H9 (cell line): ENCODE measurements at regions not wholly inside any gene's neighbourhood (a gene's known extent, or its start where the extent isn't known, plus 50 kb on each side); places are given as distances from the start of the nearest gene placed in this dataset.

Experiments
- DNase-seq: peaks from one replicate; pipeline ENCODE4 v3.0.0-alpha.2; 2017
- H2AFZ ChIP-seq: one replicate; pipeline ENCODE4 v1.6.1; 2013; ENCODE audit warnings: mild to moderate bottlenecking, low read length, control low read depth, moderate library complexity
- H2AK5ac ChIP-seq: 2 replicates; pipeline ENCODE4 v1.6.1; 2013; ENCODE audit warnings: low read length, control low read depth, mixed read lengths; ENCODE audit not compliant: insufficient read length
- H2BK120ac ChIP-seq: one replicate; pipeline ENCODE4 v1.6.1; 2013; ENCODE audit warnings: low read depth, mild to moderate bottlenecking, low read length, control low read depth, inconsistent platforms; ENCODE audit not compliant: poor library complexity, severe bottlenecking
- H2BK12ac ChIP-seq: 2 replicates; pipeline ENCODE4 v1.6.1; 2013; ENCODE audit warnings: low read length, control low read depth, mixed read lengths, low read depth; ENCODE audit not compliant: insufficient read length
- H2BK15ac ChIP-seq: 2 replicates; pipeline ENCODE4 v1.6.1; 2013; ENCODE audit warnings: low read depth, low read length, control low read depth
- H2BK20ac ChIP-seq: one replicate; pipeline ENCODE4 v1.6.1; 2013; ENCODE audit warnings: low read depth, mild to moderate bottlenecking, low read length, control low read depth, inconsistent platforms; ENCODE audit not compliant: poor library complexity, severe bottlenecking
- H2BK5ac ChIP-seq: 2 replicates; pipeline ENCODE4 v1.6.1; 2013; ENCODE audit warnings: low read length, control low read depth, mixed read lengths; ENCODE audit not compliant: insufficient read length
- H3K14ac ChIP-seq: 2 replicates; pipeline ENCODE4 v1.6.1; 2013; ENCODE audit warnings: low read length, control low read depth; ENCODE audit not compliant: insufficient read depth
- H3K18ac ChIP-seq: 2 replicates; pipeline ENCODE4 v1.6.1; 2013; ENCODE audit warnings: low read depth, mild to moderate bottlenecking, mixed read lengths, low read length, control low read depth; ENCODE audit not compliant: insufficient read length
- H3K23ac ChIP-seq: 2 replicates; pipeline ENCODE4 v1.6.1; 2013; ENCODE audit warnings: low read length, control low read depth, mixed read lengths, low read depth; ENCODE audit not compliant: insufficient read length
- H3K23me2 ChIP-seq: 2 replicates; pipeline ENCODE4 v1.6.1; 2013; ENCODE audit warnings: low read depth, mild to moderate bottlenecking, mixed read lengths, low read length, control low read depth; ENCODE audit not compliant: insufficient read length, poor library complexity, severe bottlenecking
- H3K27ac ChIP-seq: 2 replicates; pipeline ENCODE4 v1.5.1; 2013; ENCODE audit warnings: low read length, control low read depth, mixed read lengths, low read depth; ENCODE audit not compliant: insufficient read length
- H3K27me3 ChIP-seq: 2 replicates; pipeline ENCODE4 v1.6.1; 2013; ENCODE audit warnings: low read length, control low read depth, inconsistent platforms; ENCODE audit not compliant: insufficient read depth
- H3K4ac ChIP-seq: 2 replicates; pipeline ENCODE4 v1.6.1; 2013; ENCODE audit warnings: low read depth, mild to moderate bottlenecking, control low read depth, inconsistent platforms, low read length, moderate library complexity
- H3K4me1 ChIP-seq: 2 replicates; pipeline ENCODE4 v1.6.1; 2013; ENCODE audit warnings: low read length, control low read depth, inconsistent platforms; ENCODE audit not compliant: insufficient read depth
- H3K4me2 ChIP-seq: 2 replicates; pipeline ENCODE4 v1.6.1; 2013; ENCODE audit warnings: low read length, control low read depth, mixed read lengths; ENCODE audit not compliant: insufficient read length, insufficient read depth
- H3K56ac ChIP-seq: 2 replicates; pipeline ENCODE4 v1.6.1; 2013; ENCODE audit warnings: low read depth, mild to moderate bottlenecking, mixed read lengths, low read length, control low read depth; ENCODE audit not compliant: insufficient read length
- H3K79me1 ChIP-seq: 2 replicates; pipeline ENCODE4 v1.6.1; 2013; ENCODE audit warnings: low read depth, mild to moderate bottlenecking, moderate library complexity, low read length, control low read depth, inconsistent platforms; ENCODE audit not compliant: insufficient read depth, poor library complexity, severe bottlenecking
- H3K79me2 ChIP-seq: 2 replicates; pipeline ENCODE4 v1.6.1; 2013; ENCODE audit warnings: low read length, control low read depth, inconsistent platforms; ENCODE audit not compliant: insufficient read depth
- H3K9ac ChIP-seq: 2 replicates; pipeline ENCODE4 v1.6.1; 2013; ENCODE audit warnings: low read length, control low read depth, mixed read lengths; ENCODE audit not compliant: insufficient read length; ENCODE audit errors: extremely low read depth
- H3K9me3 ChIP-seq: one replicate; pipeline ENCODE4 v1.6.1; 2013; ENCODE audit warnings: low read depth, low read length, inconsistent platforms; ENCODE audit not compliant: control insufficient read depth
- H3T11ph ChIP-seq: one replicate; pipeline ENCODE4 v1.6.1; 2013; ENCODE audit warnings: mild to moderate bottlenecking, low read length, control low read depth, inconsistent platforms
- H4K20me1 ChIP-seq: one replicate; pipeline ENCODE4 v1.6.1; 2013; ENCODE audit not compliant: control insufficient read depth, insufficient read length, insufficient read depth
- H4K5ac ChIP-seq: 2 replicates; pipeline ENCODE4 v1.6.1; 2013; ENCODE audit warnings: low read depth, mild to moderate bottlenecking, mixed read lengths, low read length, control low read depth; ENCODE audit not compliant: insufficient read length
- H4K8ac ChIP-seq: replicated peaks from 2 replicates; pipeline ENCODE4 v1.6.1; 2013; ENCODE audit warnings: low read length, control low read depth, mixed read lengths, low read depth; ENCODE audit not compliant: insufficient read length
- H4K91ac ChIP-seq: 2 replicates; pipeline ENCODE4 v1.6.1; 2013; ENCODE audit warnings: low read depth, mild to moderate bottlenecking, moderate library complexity, mixed read lengths, low read length, control low read depth; ENCODE audit not compliant: insufficient read length
- H3K27ac Mint-ChIP-seq, 3 experiments: 2 replicates in 2 of 3; 3 replicates in 1 of 3; pipeline ENCODE4 v1.8.0; 2020 to 2021; ENCODE audit warnings: mixed read lengths in 3 of 3, mild to moderate bottlenecking in 1 of 3, moderate library complexity in 1 of 3
- H3K27me3 Mint-ChIP-seq: 2 replicates; pipeline ENCODE4 v1.8.0; 2021; ENCODE audit warnings: low read depth, mild to moderate bottlenecking, moderate library complexity, mixed read lengths
- H3K36me3 Mint-ChIP-seq, 3 experiments: 2 replicates in 2 of 3; 3 replicates in 1 of 3; pipeline ENCODE4 v1.8.0; 2020 to 2021; ENCODE audit warnings: low read depth in 3 of 3, mixed read lengths in 3 of 3; ENCODE audit not compliant: insufficient read depth in 1 of 3
- H3K4me1 Mint-ChIP-seq, 2 experiments: 2 replicates each; pipeline ENCODE4 v1.8.0; 2020; ENCODE audit warnings: mixed read lengths in 2 of 2
- H3K4me3 Mint-ChIP-seq, 2 experiments: 2 replicates in 1 of 2; 3 replicates in 1 of 2; pipeline ENCODE4 v1.8.0; 2020 to 2021; ENCODE audit warnings: mild to moderate bottlenecking in 2 of 2, mixed read lengths in 2 of 2, moderate library complexity in 1 of 2
- H3K9me3 Mint-ChIP-seq, 2 experiments: 2 replicates in 1 of 2; 3 replicates in 1 of 2; pipeline ENCODE4 v1.8.0; 2020; ENCODE audit warnings: mild to moderate bottlenecking in 2 of 2, mixed read lengths in 2 of 2, moderate library complexity in 1 of 2
- WGBS: extraction: QIAGEN DNeasy Blood & Tissue Kit; methylation state at CpG from one replicate; pipeline ENCODE4 v1.1.7; 2013; ENCODE audit warnings: missing lambda C conversion rate, low lambda C conversion rate, mixed read lengths; ENCODE audit not compliant: insufficient read length; ENCODE audit errors: extremely low coverage; 5-methylcytosine and 5-hydroxymethylcytosine counted together
- TF ChIP-seq, protein P1 (sequence below): fragments of 200-600 bp; sonication (generic); conservative IDR thresholded peaks from 3 replicates; pipeline ENCODE4 v1.8.0; 2021; ENCODE audit warnings: antibody characterized with exemption, mild to moderate bottlenecking

DNA sequence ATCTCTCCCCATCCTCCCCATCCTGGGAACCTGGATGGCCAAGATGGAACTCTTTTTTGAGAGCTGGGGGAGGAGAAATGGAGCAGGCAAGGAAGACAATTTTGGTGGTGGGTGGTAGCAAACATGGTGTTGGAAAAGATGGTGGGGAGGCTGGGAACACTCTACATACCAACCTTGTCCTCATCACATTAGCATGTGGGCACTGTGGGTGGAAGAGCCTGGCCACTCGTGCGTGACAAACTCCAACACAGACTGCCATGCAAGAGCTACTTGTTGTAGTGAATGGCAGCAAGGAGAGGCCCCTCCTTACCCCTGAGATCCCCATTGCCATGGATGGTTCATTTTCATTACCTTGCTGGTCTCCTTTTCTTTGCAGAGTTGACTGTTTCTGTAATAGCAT lies 262.6 kb downstream of the RPLP1 start:
- no peaks in the 10 kb centered on the region; the same call in 1 of the 2 replicates for H3K4me1 ChIP-seq
- no peaks in the 10 kb centered on the region for H3K9me3 ChIP-seq
- no peak for DNase-seq
- H4K8ac ChIP-seq = no peak overlapping the region
- Mint-ChIP-seq H3K4me1 (peaks cover 4 to 13% of the 10 kb centered on the region in 2 experiments; a peak in 2 of 4 replicates), H3K27ac (no peak overlapping the region), H3K36me3 (no peaks in the 10 kb centered on the region), H3K4me3 (no peak overlapping the region), H3K27me3 (no peaks in the 10 kb centered on the region; the same call in 1 of the 2 replicates), H3K9me3 (no peaks in the 10 kb centered on the region; a peak in 1 of 5 replicates)
- H2BK15ac ChIP-seq = no peak overlapping the region
- H2BK5ac ChIP-seq = no peak overlapping the region
- no peak overlapping the region for H2BK120ac ChIP-seq
- no peak overlapping the region for H4K5ac ChIP-seq
- no peak overlapping the region for H3K14ac ChIP-seq
- H2BK12ac ChIP-seq = no peak overlapping the region
- H3K23me2 ChIP-seq = no peaks in the 10 kb centered on the region
- no peak overlapping the region for H2AFZ ChIP-seq
- no CpG with 5 or more reads among the region's 2 CpGs for WGBS
- H4K20me1 ChIP-seq = no peaks in the 10 kb centered on the region
- no peaks in the 10 kb centered on the region; the same call in 1 of the 2 replicates for H3K27me3 ChIP-seq
- no peak overlapping the region for H3K4me2 ChIP-seq
- H3K27ac ChIP-seq = no peak overlapping the region
- no peak overlapping the region for H3K23ac ChIP-seq
- no peak overlapping the region for H3T11ph ChIP-seq
- H3K9ac ChIP-seq = no peak overlapping the region
- TF ChIP-seq, protein P1, sequence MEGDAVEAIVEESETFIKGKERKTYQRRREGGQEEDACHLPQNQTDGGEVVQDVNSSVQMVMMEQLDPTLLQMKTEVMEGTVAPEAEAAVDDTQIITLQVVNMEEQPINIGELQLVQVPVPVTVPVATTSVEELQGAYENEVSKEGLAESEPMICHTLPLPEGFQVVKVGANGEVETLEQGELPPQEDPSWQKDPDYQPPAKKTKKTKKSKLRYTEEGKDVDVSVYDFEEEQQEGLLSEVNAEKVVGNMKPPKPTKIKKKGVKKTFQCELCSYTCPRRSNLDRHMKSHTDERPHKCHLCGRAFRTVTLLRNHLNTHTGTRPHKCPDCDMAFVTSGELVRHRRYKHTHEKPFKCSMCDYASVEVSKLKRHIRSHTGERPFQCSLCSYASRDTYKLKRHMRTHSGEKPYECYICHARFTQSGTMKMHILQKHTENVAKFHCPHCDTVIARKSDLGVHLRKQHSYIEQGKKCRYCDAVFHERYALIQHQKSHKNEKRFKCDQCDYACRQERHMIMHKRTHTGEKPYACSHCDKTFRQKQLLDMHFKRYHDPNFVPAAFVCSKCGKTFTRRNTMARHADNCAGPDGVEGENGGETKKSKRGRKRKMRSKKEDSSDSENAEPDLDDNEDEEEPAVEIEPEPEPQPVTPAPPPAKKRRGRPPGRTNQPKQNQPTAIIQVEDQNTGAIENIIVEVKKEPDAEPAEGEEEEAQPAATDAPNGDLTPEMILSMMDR = no peak
- no peak overlapping the region for H3K56ac ChIP-seq
- H3K4ac ChIP-seq = no peak overlapping the region
- H3K79me2 ChIP-seq = no peaks in the 10 kb centered on the region
- H3K79me1 ChIP-seq = no peaks in the 10 kb centered on the region
- H4K91ac ChIP-seq = no peak overlapping the region
- H2AK5ac ChIP-seq = no peak overlapping the region
- H3K18ac ChIP-seq = no peak overlapping the region
- no peak overlapping the region for H2BK20ac ChIP-seq
